ENCODE measurements at regions not wholly inside any gene's neighbourhood (a gene's known extent, or its start where the extent isn't known, plus 50 kb on each side); places are given as distances from the start of the nearest gene placed in this dataset.
A peak's percentile ranks its signal among the peaks of the same experiment; 100 is the strongest.

GRCh38 chr12:75722714-75723200 is 211.3 kb upstream of the KRR1 start (continued):
- TF ChIP-seq NR2C1 (IDR thresholded peaks at IDR 0.05) = no peak
- peak; percentile 30; the same call in 1 of the 2 replicates for TF ChIP-seq NR2C1 (tag; IDR thresholded peaks at IDR 0.05)
- no peak for TF ChIP-seq RNF2 (IDR thresholded peaks at IDR 0.05)
- TF ChIP-seq HNRNPLL (IDR thresholded peaks at IDR 0.05; ENCODE audit: low read depth, low read length, poor library complexity, severe bottlenecking) = no peak
- no peak for TF ChIP-seq RCOR1 (IDR thresholded peaks at IDR 0.05; ENCODE audit: borderline replicate concordance in 1 of 2, low read depth in 2 of 2, low read length in 2 of 2)
- TF ChIP-seq, protein P1, sequence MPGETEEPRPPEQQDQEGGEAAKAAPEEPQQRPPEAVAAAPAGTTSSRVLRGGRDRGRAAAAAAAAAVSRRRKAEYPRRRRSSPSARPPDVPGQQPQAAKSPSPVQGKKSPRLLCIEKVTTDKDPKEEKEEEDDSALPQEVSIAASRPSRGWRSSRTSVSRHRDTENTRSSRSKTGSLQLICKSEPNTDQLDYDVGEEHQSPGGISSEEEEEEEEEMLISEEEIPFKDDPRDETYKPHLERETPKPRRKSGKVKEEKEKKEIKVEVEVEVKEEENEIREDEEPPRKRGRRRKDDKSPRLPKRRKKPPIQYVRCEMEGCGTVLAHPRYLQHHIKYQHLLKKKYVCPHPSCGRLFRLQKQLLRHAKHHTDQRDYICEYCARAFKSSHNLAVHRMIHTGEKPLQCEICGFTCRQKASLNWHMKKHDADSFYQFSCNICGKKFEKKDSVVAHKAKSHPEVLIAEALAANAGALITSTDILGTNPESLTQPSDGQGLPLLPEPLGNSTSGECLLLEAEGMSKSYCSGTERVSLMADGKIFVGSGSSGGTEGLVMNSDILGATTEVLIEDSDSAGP (CRISPR knock-in tag; IDR thresholded peaks at IDR 0.05) = no peak
- TF ChIP-seq ZFP1 (CRISPR knock-in tag; IDR thresholded peaks at IDR 0.05) = no peak
- TF ChIP-seq RBM17 (IDR thresholded peaks at IDR 0.05; ENCODE audit: borderline replicate concordance, low read depth, low read length) = no peak
- TF ChIP-seq MAFG (tag; conservative IDR thresholded peaks at IDR 0.05) = peak; percentile 62
- TF ChIP-seq, protein P2, sequence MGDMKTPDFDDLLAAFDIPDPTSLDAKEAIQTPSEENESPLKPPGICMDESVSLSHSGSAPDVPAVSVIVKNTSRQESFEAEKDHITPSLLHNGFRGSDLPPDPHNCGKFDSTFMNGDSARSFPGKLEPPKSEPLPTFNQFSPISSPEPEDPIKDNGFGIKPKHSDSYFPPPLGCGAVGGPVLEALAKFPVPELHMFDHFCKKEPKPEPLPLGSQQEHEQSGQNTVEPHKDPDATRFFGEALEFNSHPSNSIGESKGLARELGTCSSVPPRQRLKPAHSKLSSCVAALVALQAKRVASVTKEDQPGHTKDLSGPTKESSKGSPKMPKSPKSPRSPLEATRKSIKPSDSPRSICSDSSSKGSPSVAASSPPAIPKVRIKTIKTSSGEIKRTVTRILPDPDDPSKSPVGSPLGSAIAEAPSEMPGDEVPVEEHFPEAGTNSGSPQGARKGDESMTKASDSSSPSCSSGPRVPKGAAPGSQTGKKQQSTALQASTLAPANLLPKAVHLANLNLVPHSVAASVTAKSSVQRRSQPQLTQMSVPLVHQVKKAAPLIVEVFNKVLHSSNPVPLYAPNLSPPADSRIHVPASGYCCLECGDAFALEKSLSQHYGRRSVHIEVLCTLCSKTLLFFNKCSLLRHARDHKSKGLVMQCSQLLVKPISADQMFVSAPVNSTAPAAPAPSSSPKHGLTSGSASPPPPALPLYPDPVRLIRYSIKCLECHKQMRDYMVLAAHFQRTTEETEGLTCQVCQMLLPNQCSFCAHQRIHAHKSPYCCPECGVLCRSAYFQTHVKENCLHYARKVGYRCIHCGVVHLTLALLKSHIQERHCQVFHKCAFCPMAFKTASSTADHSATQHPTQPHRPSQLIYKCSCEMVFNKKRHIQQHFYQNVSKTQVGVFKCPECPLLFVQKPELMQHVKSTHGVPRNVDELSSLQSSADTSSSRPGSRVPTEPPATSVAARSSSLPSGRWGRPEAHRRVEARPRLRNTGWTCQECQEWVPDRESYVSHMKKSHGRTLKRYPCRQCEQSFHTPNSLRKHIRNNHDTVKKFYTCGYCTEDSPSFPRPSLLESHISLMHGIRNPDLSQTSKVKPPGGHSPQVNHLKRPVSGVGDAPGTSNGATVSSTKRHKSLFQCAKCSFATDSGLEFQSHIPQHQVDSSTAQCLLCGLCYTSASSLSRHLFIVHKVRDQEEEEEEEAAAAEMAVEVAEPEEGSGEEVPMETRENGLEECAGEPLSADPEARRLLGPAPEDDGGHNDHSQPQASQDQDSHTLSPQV (IDR thresholded peaks at IDR 0.05) = peak; percentile 97
- TF ChIP-seq NFE2L1 (tag; IDR thresholded peaks at IDR 0.05; ENCODE audit: borderline replicate concordance, low read depth) = peak; percentile 29; the same call in 1 of the 2 replicates
- TF ChIP-seq LARP7 (IDR thresholded peaks at IDR 0.05) = no peak
- no peak for TF ChIP-seq ZNF507 (tag; conservative IDR thresholded peaks at IDR 0.05)
- peak; percentile 78; the same call in 1 of the 2 replicates for TF ChIP-seq BACH1 (tag; IDR thresholded peaks at IDR 0.05)
- TF ChIP-seq, protein P3, sequence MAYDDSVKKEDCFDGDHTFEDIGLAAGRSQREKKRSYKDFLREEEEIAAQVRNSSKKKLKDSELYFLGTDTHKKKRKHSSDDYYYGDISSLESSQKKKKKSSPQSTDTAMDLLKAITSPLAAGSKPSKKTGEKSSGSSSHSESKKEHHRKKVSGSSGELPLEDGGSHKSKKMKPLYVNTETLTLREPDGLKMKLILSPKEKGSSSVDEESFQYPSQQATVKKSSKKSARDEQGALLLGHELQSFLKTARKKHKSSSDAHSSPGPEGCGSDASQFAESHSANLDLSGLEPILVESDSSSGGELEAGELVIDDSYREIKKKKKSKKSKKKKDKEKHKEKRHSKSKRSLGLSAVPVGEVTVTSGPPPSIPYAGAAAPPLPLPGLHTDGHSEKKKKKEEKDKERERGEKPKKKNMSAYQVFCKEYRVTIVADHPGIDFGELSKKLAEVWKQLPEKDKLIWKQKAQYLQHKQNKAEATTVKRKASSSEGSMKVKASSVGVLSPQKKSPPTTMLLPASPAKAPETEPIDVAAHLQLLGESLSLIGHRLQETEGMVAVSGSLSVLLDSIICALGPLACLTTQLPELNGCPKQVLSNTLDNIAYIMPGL (CRISPR knock-in tag; IDR thresholded peaks at IDR 0.05) = no peak
- TF ChIP-seq CREM (IDR thresholded peaks at IDR 0.05; ENCODE audit: low read depth) = no peak
- TF ChIP-seq, protein P4, sequence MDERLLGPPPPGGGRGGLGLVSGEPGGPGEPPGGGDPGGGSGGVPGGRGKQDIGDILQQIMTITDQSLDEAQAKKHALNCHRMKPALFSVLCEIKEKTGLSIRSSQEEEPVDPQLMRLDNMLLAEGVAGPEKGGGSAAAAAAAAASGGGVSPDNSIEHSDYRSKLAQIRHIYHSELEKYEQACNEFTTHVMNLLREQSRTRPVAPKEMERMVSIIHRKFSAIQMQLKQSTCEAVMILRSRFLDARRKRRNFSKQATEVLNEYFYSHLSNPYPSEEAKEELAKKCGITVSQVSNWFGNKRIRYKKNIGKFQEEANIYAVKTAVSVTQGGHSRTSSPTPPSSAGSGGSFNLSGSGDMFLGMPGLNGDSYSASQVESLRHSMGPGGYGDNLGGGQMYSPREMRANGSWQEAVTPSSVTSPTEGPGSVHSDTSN (CRISPR knock-in tag; IDR thresholded peaks at IDR 0.05; ENCODE audit: low read depth) = no peak
- TF ChIP-seq, protein P4 (tag; conservative IDR thresholded peaks at IDR 0.05; ENCODE audit: low read depth) = peak; percentile 30; the same call in 1 of the 2 replicates
- no peak for TF ChIP-seq RFX7 (CRISPR knock-in tag; IDR thresholded peaks at IDR 0.05)
- no peak for TF ChIP-seq ZNF143 (CRISPR knock-in tag; IDR thresholded peaks at IDR 0.05)
